H1 (cell line): ENCODE measurements at regions not wholly inside any gene's neighbourhood (a gene's known extent, or its start where the extent isn't known, plus 50 kb on each side); places are given as distances from the start of the nearest gene placed in this dataset.

Experiments used
- CTCF ChIA-PET: fragments of 300-600 bp; sonication (Branson Sonifier 250); formaldehyde crosslinking; loops from one replicate; lab custom pipeline; 2021; ENCODE audit not compliant: partially characterized antibody; lab: Charles Lee
- POLR2A ChIA-PET: fragments of 300-600 bp; sonication (Branson Sonifier 250); formaldehyde crosslinking; loops from one replicate; lab custom pipeline; 2021; ENCODE audit warnings: inconsistent platforms; ENCODE audit not compliant: partially characterized antibody; lab: Charles Lee
- DNase-seq, 2 experiments: peaks; one replicate each; pipeline versions ENCODE4 v3.0.0 to v3.0.0-alpha.2; 2010 to 2022; ENCODE audit warnings: low spot score in 2 of 2, low read depth in 1 of 2, mixed read lengths in 1 of 2
- FAIRE-seq: peaks from 2 replicates; lab custom pipeline; 2011; peaks lifted over from hg19 to GRCh38; lab: Jason Lieb, UNC
- H2AFZ ChIP-seq: 2 replicates; pipeline ENCODE4 v1.8.1; 2012; ENCODE audit warnings: low read length, inconsistent platforms
- H2AK5ac ChIP-seq: 2 replicates; pipeline ENCODE4 v1.6.1; 2013; ENCODE audit warnings: low read depth, low read length
- H2BK120ac ChIP-seq: replicated peaks from 2 replicates; pipeline ENCODE3; 2013; ENCODE audit warnings: low read depth, low read length, inconsistent platforms
- H2BK12ac ChIP-seq: 2 replicates; pipeline ENCODE4 v1.6.1; 2013; ENCODE audit warnings: low read depth, low read length
- H2BK15ac ChIP-seq: 2 replicates; pipeline ENCODE4 v1.6.1; 2013; ENCODE audit warnings: low read length
- H2BK20ac ChIP-seq: 2 replicates; pipeline ENCODE4 v1.6.1; 2013; ENCODE audit warnings: low read length
- H2BK5ac ChIP-seq: 2 replicates; pipeline ENCODE4 v1.6.1; 2013; ENCODE audit warnings: low read depth, low read length
- H3K14ac ChIP-seq: 2 replicates; pipeline ENCODE4 v1.6.1; 2013; ENCODE audit warnings: inconsistent platforms; ENCODE audit not compliant: insufficient read length
- H3K18ac ChIP-seq: 2 replicates; pipeline ENCODE4 v1.6.1; 2013; ENCODE audit warnings: low read length; ENCODE audit errors: extremely low read depth
- H3K23ac ChIP-seq: 2 replicates; pipeline ENCODE4 v1.6.1; 2013; ENCODE audit warnings: inconsistent platforms; ENCODE audit not compliant: insufficient read length
- H3K23me2 ChIP-seq: 2 replicates; pipeline ENCODE4 v1.6.1; 2013; ENCODE audit warnings: low read depth, low read length
- H3K27ac ChIP-seq: 2 replicates; pipeline ENCODE4 v1.6.1; 2011; ENCODE audit warnings: low read depth, low read length, inconsistent platforms
- H3K27me3 ChIP-seq, 4 experiments: replicated peaks in 1 of 4; 1 replicate in 1 of 4; 2 replicates in 3 of 4; pipeline versions ENCODE4 v1.6.1 to v1.8.1; 2011 to 2013; ENCODE audit warnings: low read length in 3 of 4, mild to moderate bottlenecking in 3 of 4, inconsistent platforms in 2 of 4, mixed read lengths in 2 of 4, moderate library complexity in 1 of 4; ENCODE audit not compliant: control insufficient read depth in 3 of 4, insufficient read depth in 3 of 4; ENCODE audit errors: extremely low read depth in 1 of 4
- H3K36me3 ChIP-seq, 4 experiments: 2 replicates each; pipeline versions ENCODE4 v1.6.1 to v1.8.1; 2011 to 2013; ENCODE audit warnings: mild to moderate bottlenecking in 4 of 4, low read length in 3 of 4, moderate library complexity in 2 of 4, control low read depth in 1 of 4, inconsistent platforms in 1 of 4; ENCODE audit not compliant: insufficient read depth in 4 of 4, control insufficient read depth in 2 of 4
- H3K4ac ChIP-seq: replicated peaks from 2 replicates; pipeline ENCODE3; 2013; ENCODE audit warnings: low read length, low read depth, mixed read lengths, inconsistent platforms; ENCODE audit not compliant: insufficient read length
- H3K4me1 ChIP-seq, 4 experiments: replicated peaks in 1 of 4; 1 replicate in 1 of 4; 2 replicates in 3 of 4; pipeline versions ENCODE4 v1.6.1 to v1.8.1; 2011 to 2013; ENCODE audit warnings: low read length in 3 of 4, inconsistent platforms in 2 of 4, mixed read lengths in 1 of 4; ENCODE audit not compliant: insufficient read depth in 4 of 4, control insufficient read depth in 3 of 4
- H3K4me2 ChIP-seq, 2 experiments: 2 replicates each; pipeline versions ENCODE4 v1.6.1 to v1.8.1; 2011 to 2013; ENCODE audit warnings: low read depth in 2 of 2, low read length in 2 of 2, control low read depth in 1 of 2, inconsistent platforms in 1 of 2, mild to moderate bottlenecking in 1 of 2; ENCODE audit not compliant: insufficient read depth in 1 of 2
- H3K4me3 ChIP-seq, 4 experiments: fragments of 200-600, 300-600 bp in 1 of 4; sonication (generic), shearing (Covaris generic), sonication (Bioruptor Twin) in 1 of 4; 2 replicates each; pipeline versions ENCODE4 v1.5.1 to v1.8.1; 2011 to 2016; ENCODE audit warnings: low read length in 4 of 4, low read depth in 3 of 4, control low read depth in 2 of 4, inconsistent platforms in 2 of 4, mild to moderate bottlenecking in 2 of 4, mixed read lengths in 1 of 4, moderate library complexity in 1 of 4; ENCODE audit not compliant: insufficient read depth in 2 of 4; ENCODE audit errors: extremely low read depth in 1 of 4
- H3K56ac ChIP-seq: replicated peaks from 2 replicates; pipeline ENCODE3; 2013; ENCODE audit warnings: low read depth, mild to moderate bottlenecking, mixed read lengths, low read length, inconsistent platforms; ENCODE audit not compliant: insufficient read length
- H3K79me1 ChIP-seq: 2 replicates; pipeline ENCODE4 v1.6.1; 2013; ENCODE audit warnings: low read depth, low read length, control low read depth
- H3K79me2 ChIP-seq, 2 experiments: 2 replicates each; pipeline versions ENCODE4 v1.6.1 to v1.8.1; 2012 to 2013; ENCODE audit warnings: low read length in 2 of 2, mild to moderate bottlenecking in 2 of 2, inconsistent platforms in 1 of 2; ENCODE audit not compliant: insufficient read depth in 2 of 2, control insufficient read depth in 1 of 2
- H3K9ac ChIP-seq, 4 experiments: replicated peaks in 1 of 4; 1 replicate in 1 of 4; 2 replicates in 3 of 4; pipeline versions ENCODE4 v1.6.1 to v1.8.1; 2011 to 2013; ENCODE audit warnings: low read depth in 3 of 4, low read length in 3 of 4, control low read depth in 2 of 4, mild to moderate bottlenecking in 2 of 4, moderate library complexity in 2 of 4, inconsistent platforms in 1 of 4; ENCODE audit errors: extremely low read depth in 1 of 4
- H3K9me3 ChIP-seq, 2 experiments: 2 replicates each; pipeline versions ENCODE4 v1.6.1 to v1.8.1; 2012 to 2013; ENCODE audit warnings: mild to moderate bottlenecking in 2 of 2, moderate library complexity in 2 of 2, control low read depth in 1 of 2, inconsistent platforms in 1 of 2, low read depth in 1 of 2, low read length in 1 of 2, mixed read lengths in 1 of 2; ENCODE audit not compliant: insufficient read depth in 2 of 2
- H4K20me1 ChIP-seq, 2 experiments: replicated peaks in 1 of 2; 2 replicates each; pipeline versions ENCODE3 to v1.8.1; 2011 to 2013; ENCODE audit warnings: inconsistent platforms in 2 of 2, low read length in 2 of 2, mild to moderate bottlenecking in 1 of 2; ENCODE audit not compliant: insufficient read depth in 2 of 2, control insufficient read depth in 1 of 2
- H4K5ac ChIP-seq: 2 replicates; pipeline ENCODE4 v1.6.1; 2013; ENCODE audit warnings: low read length, low read depth, mixed read lengths, inconsistent platforms; ENCODE audit not compliant: insufficient read length
- H4K8ac ChIP-seq: 2 replicates; pipeline ENCODE4 v1.8.0; 2013; ENCODE audit warnings: mild to moderate bottlenecking, moderate library complexity, low read length, inconsistent platforms; ENCODE audit not compliant: insufficient read depth; ENCODE audit errors: extremely low read depth
- H4K91ac ChIP-seq: replicated peaks from 2 replicates; pipeline ENCODE3; 2013; ENCODE audit warnings: low read length, mixed read lengths, inconsistent platforms; ENCODE audit not compliant: insufficient read length
- BRCA1 ChIP-seq: IDR thresholded peaks from 2 replicates; pipeline ENCODE4 v1.6.1; 2012; ENCODE audit warnings: low read depth, low read length, improper control_type of control experiment
- CBX5 ChIP-seq: fragments of 300-800, 300-1000 bp; sonication (generic); IDR thresholded peaks from 2 replicates; pipeline ENCODE4 v1.7.1; 2016; ENCODE audit warnings: antibody characterized with exemption, low read length, low read depth
- CBX8 ChIP-seq: fragments of 300-800, 300-1000 bp; sonication (generic); IDR thresholded peaks from 2 replicates; pipeline ENCODE4 v1.7.1; 2016; ENCODE audit warnings: low read depth, low read length, borderline replicate concordance
- CEBPB ChIP-seq: IDR thresholded peaks from 2 replicates; pipeline ENCODE4 v1.6.1; 2012; ENCODE audit warnings: low read depth, low read length
- CTBP2 ChIP-seq: IDR thresholded peaks from 2 replicates; pipeline ENCODE4 v1.7.0; 2011; ENCODE audit warnings: borderline replicate concordance, mild to moderate bottlenecking, moderate library complexity, mixed read lengths, low read length; ENCODE audit not compliant: insufficient read depth, insufficient read length
- EGR1 ChIP-seq: IDR thresholded peaks from 2 replicates; pipeline ENCODE4 v1.6.1; 2011; ENCODE audit warnings: low read depth, low read length, borderline replicate concordance
- HDAC6 ChIP-seq: IDR thresholded peaks from one replicate; pipeline ENCODE4 v1.7.1; 2012; ENCODE audit warnings: low read depth, mild to moderate bottlenecking, inconsistent platforms, low read length, moderate library complexity
- KDM5A ChIP-seq: fragments of 200-600 bp; IDR thresholded peaks from 2 replicates; pipeline ENCODE4 v1.7.1; 2012; ENCODE audit warnings: mild to moderate bottlenecking, low read length, inconsistent platforms, mixed read lengths
- POU5F1 ChIP-seq: IDR thresholded peaks from 2 replicates; pipeline ENCODE4 v1.6.1; 2011; ENCODE audit warnings: low read depth, mild to moderate bottlenecking, low read length, moderate library complexity
- RFX5 ChIP-seq: IDR thresholded peaks from 2 replicates; pipeline ENCODE4 v1.6.1; 2011; ENCODE audit warnings: low read depth, low read length, improper control_type of control experiment, borderline replicate concordance
- RNF2 ChIP-seq: fragments of 200-900, 300-1000 bp; sonication (generic); IDR thresholded peaks from 2 replicates; pipeline ENCODE4 v1.7.1; 2016; ENCODE audit warnings: borderline replicate concordance, low read depth, mild to moderate bottlenecking, antibody characterized with exemption, low read length; ENCODE audit not compliant: poor library complexity, severe bottlenecking; ENCODE audit errors: missing control alignments
- SRF ChIP-seq: IDR thresholded peaks from 2 replicates; pipeline ENCODE4 v1.6.1; 2011; ENCODE audit warnings: mild to moderate bottlenecking, low read depth, low read length, moderate library complexity
- SUZ12 ChIP-seq: fragments of 200-600 bp; sonication (generic); IDR thresholded peaks from 2 replicates; pipeline ENCODE4 v1.6.1; 2012; ENCODE audit warnings: mild to moderate bottlenecking, inconsistent platforms, low read length, moderate library complexity, mixed read lengths
- TBP ChIP-seq: IDR thresholded peaks from 2 replicates; pipeline ENCODE4 v1.6.1; 2011; ENCODE audit warnings: low read depth, low read length, improper control_type of control experiment
- WGBS, 2 experiments: shearing (Covaris generic) in 1 of 2; methylation state at CpG; one replicate each; pipeline versions ENCODE4 v1.1.6 to v1.1.7; 2013 to 2015; ENCODE audit warnings: low lambda C conversion rate in 2 of 2, mixed read lengths in 2 of 2, inconsistent platforms in 1 of 2, low coverage in 1 of 2, missing lambda C conversion rate in 1 of 2; ENCODE audit not compliant: insufficient replicate concordance in 2 of 2, insufficient coverage in 1 of 2, insufficient read length in 1 of 2; ENCODE audit errors: extremely low coverage in 1 of 2, missing lambda C conversion rate in 1 of 2; 5-methylcytosine and 5-hydroxymethylcytosine counted together
- TF ChIP-seq, protein P1 (sequence below): IDR thresholded peaks from 2 replicates; pipeline ENCODE4 v1.6.1; 2012; ENCODE audit warnings: inconsistent platforms

GRCh38 chr21:38631676-38632075 lies 133.4 kb upstream of the ERG start:
- Histone ChIP-seq H3K79me1 (no peaks in the 10 kb centered on the region), H4K8ac (no peak overlapping the region), H3K9me3 (peaks cover 0 to 3% of the 10 kb centered on the region in 2 experiments; a peak in 1 of 4 replicates), H3K79me2 (no peaks in the 10 kb centered on the region), H3K23ac (no peak overlapping the region), H2BK12ac (no peak overlapping the region), H3K4me1 (no peaks in the 10 kb centered on the region), H3K4me3 (no peak overlapping the region), H2AFZ (no peak overlapping the region), H3K9ac (no peak overlapping the region), H3K36me3 (no peaks in the 10 kb centered on the region; a peak in 1 of 8 replicates), H2BK5ac (no peak overlapping the region), H3K14ac (no peak overlapping the region), H2BK20ac (no peak overlapping the region), H2AK5ac (no peak overlapping the region), H3K27me3 (no peaks in the 10 kb centered on the region), H2BK15ac (no peak overlapping the region), H3K4ac (no peak overlapping the region), H4K5ac (no peak overlapping the region), H3K23me2 (no peaks in the 10 kb centered on the region), H3K56ac (no peak overlapping the region), H3K4me2 (no peak overlapping the region), H4K20me1 (no peaks in the 10 kb centered on the region), H3K27ac (no peak overlapping the region), H3K18ac (no peak overlapping the region), H4K91ac (no peak overlapping the region), H2BK120ac (no peak overlapping the region)
- DNase-seq, result no peak
- FAIRE-seq, result no peak
- CTCF ChIA-PET, result no interaction called here
- POLR2A ChIA-PET, result no interaction called here
- 95% methylated on average over 5 of the region's 5 CpGs; no CpG with 5 or more reads in 1 of the 2 experiments for WGBS, 2 experiments
- TF ChIP-seq KDM5A, result no peak
- no peak for TF ChIP-seq CBX5
- TF ChIP-seq, protein P1, sequence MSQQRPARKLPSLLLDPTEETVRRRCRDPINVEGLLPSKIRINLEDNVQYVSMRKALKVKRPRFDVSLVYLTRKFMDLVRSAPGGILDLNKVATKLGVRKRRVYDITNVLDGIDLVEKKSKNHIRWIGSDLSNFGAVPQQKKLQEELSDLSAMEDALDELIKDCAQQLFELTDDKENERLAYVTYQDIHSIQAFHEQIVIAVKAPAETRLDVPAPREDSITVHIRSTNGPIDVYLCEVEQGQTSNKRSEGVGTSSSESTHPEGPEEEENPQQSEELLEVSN, result no peak
- no peak for TF ChIP-seq BRCA1
- no peak for TF ChIP-seq CBX8
- TF ChIP-seq TBP, result no peak
- TF ChIP-seq RNF2, result no peak
- no peak for TF ChIP-seq CTBP2
- no peak for TF ChIP-seq EGR1
- no peak for TF ChIP-seq SRF
- TF ChIP-seq CEBPB, result no peak
- no peak for TF ChIP-seq POU5F1
- TF ChIP-seq HDAC6, result no peak
- no peak for TF ChIP-seq SUZ12
- no peak for TF ChIP-seq RFX5
